Adrenal gland (tissue), 9 donors: ENCODE measurements at regions not wholly inside any gene's neighbourhood (a gene's known extent, or its start where the extent isn't known, plus 50 kb on each side); places are given as distances from the start of the nearest gene placed in this dataset.

Experiments
- DNase-seq, 7 donors: peaks; one replicate each; pipeline ENCODE4 v3.0.0-alpha.2; 2019 to 2020
- H3K27ac ChIP-seq, 5 donors: fragments of 200-600 bp; sonication (generic) in 4 of 5; 1 replicate in 3 of 5; 2 replicates in 2 of 5; pipeline versions ENCODE4 v1.5.1 to v1.8.0; 2016 to 2020; ENCODE audit warnings: mild to moderate bottlenecking in 1 of 5
- H3K27me3 ChIP-seq: fragments of 200-600 bp; 2 replicates; pipeline ENCODE4 v1.8.0; 2021
- H3K36me3 ChIP-seq, 2 donors: fragments of 200-600 bp; replicated peaks in 1 of 2; 1 replicate in 1 of 2; 2 replicates in 1 of 2; pipeline versions ENCODE4 v1.5.1 to v1.8.0; 2018 to 2022
- H3K4me1 ChIP-seq, 2 donors: fragments of 200-600 bp; replicated peaks in 1 of 2; 1 replicate in 1 of 2; 2 replicates in 1 of 2; pipeline versions ENCODE4 v1.5.1 to v1.8.0; 2018 to 2021
- H3K4me3 ChIP-seq, 4 donors: fragments of 200-600 bp; sonication (generic) in 3 of 4; one replicate each; pipeline ENCODE4 v1.5.1; 2016 to 2018
- H3K9me3 ChIP-seq, 3 donors: fragments of 200-600 bp; sonication (generic) in 1 of 3; replicated peaks in 1 of 3; 1 replicate in 2 of 3; 2 replicates in 1 of 3; pipeline versions ENCODE4 v1.5.1 to v1.8.0; 2016 to 2021
- CTCF ChIP-seq, 6 experiments: fragments of 450-650 bp in 4 of 6; fragments of 200-600 bp in 2 of 6; sonication (generic) in 1 of 6; IDR thresholded peaks; 1 replicate in 5 of 6; 2 replicates in 1 of 6; pipeline versions ENCODE4 v1.5.1 to v1.8.0; 2016 to 2021; ENCODE audit warnings: antibody characterized with exemption in 6 of 6, mild to moderate bottlenecking in 2 of 6, moderate library complexity in 1 of 6
- POLR2A ChIP-seq, 2 donors: fragments of 450-650 bp; IDR thresholded peaks; one replicate each; pipeline ENCODE4 v1.6.1; 2017; ENCODE audit warnings: antibody characterized with exemption in 2 of 2, mild to moderate bottlenecking in 2 of 2, moderate library complexity in 1 of 2
- WGBS, 4 donors: extraction: QIAGEN DNeasy Blood & Tissue Kit in 2 of 4; methylation state at CpG; one replicate each; pipeline versions ENCODE4 v1.1.5 to v1.1.7; 2013 to 2017; 5-methylcytosine and 5-hydroxymethylcytosine counted together
- intact Hi-C, 2 donors: fragments of 100-400 bp; cut with DNase I; formaldehyde crosslinking; loops; one replicate each; pipeline versions ENCODE4 v1.14.1 to v1.15.0; 2022 to 2023
- donor health status: healthy with polysubstance abuse.
- donor health status: Bipolar disorder and iron deficiency.
- donor health status: DM: yes; HTN: yes; CAD: no.
- donor health status: DM: no; HTN: no; CAD: no.
- donor health status: DM: no; HTN: no; CAD: no.

DNA sequence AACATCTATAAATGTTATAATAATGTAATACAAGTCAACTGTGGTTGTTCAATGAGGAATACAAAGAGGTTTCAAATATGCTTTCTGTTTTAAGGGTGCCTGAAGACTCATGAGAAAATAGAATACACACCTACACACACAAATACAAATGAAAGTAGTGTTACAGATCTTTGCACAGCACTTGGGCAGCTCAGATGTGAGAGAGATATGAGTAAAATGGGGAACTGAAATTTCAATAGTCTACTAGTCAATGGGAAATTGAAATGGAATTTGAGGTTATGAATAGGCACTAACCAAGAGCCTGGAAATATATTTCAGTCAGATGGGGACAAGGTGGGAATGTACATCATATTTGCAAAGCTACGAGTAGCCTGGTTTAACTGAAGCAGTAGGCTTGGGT, 96.6 kb downstream of the ISL1 start:
- no peak for TF ChIP-seq CTCF (IDR thresholded peaks at IDR 0.05)
- TF ChIP-seq POLR2A (IDR thresholded peaks at IDR 0.05): no peak
- Histone ChIP-seq H3K4me1 (no peaks in the 10 kb centered on the region), H3K4me3 (no peak overlapping the region), H3K27me3 (no peaks in the 10 kb centered on the region), H3K36me3 (no peaks in the 10 kb centered on the region), H3K9me3 (no peaks in the 10 kb centered on the region), H3K27ac (no peak overlapping the region)
- no peak for DNase-seq
- intact Hi-C loops: no loop called here
- 66 to 76% (median 72%) methylated on average over 1 of the region's 1 CpG for WGBS, 4 donors

DNA sequence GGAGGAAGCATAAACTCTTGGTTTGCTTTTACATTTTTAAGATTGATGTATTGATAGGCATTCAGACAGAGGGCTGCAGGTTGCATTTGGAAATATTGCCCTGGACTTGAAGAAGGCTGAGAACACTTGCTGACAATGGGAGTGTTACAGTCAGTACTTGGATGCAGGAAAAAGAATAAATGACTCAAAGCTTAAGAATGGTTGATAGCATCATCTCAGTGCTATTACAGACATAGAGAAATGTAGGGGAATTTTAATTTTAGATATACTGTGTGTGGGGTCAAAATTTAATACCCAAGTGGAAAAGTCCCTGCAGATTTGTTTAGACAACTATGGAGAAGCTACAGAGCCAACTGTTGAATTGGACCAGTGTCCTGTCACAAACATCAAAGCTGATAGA, 101.1 kb downstream of the ISL1 start:
- intact Hi-C loops: no loop called here

GRCh38 chr5:51486158-51486557, 102.9 kb downstream of the ISL1 start:
- no peak for DNase-seq
- H3K27me3 ChIP-seq: no peaks in the 10 kb centered on the region
- intact Hi-C loops: no loop called here
- 76 to 85% (median 82%) methylated on average over 1 of the region's 1 CpG for WGBS, 4 donors
- no peak overlapping the region for H3K27ac ChIP-seq
- no peak overlapping the region for H3K4me3 ChIP-seq
- TF ChIP-seq POLR2A (IDR thresholded peaks at IDR 0.05) (no peak), CTCF (IDR thresholded peaks at IDR 0.05) (no peak)
- H3K36me3 ChIP-seq: no peaks in the 10 kb centered on the region
- H3K9me3 ChIP-seq: no peaks in the 10 kb centered on the region
- H3K4me1 ChIP-seq: no peaks in the 10 kb centered on the region

More for the DNA sequence above, 101.1 kb downstream of the ISL1 start:
- Histone ChIP-seq H3K27me3 (no peaks in the 10 kb centered on the region), H3K4me1 (no peaks in the 10 kb centered on the region), H3K27ac (no peak overlapping the region), H3K9me3 (no peaks in the 10 kb centered on the region), H3K4me3 (no peak overlapping the region), H3K36me3 (no peaks in the 10 kb centered on the region)
- no peak for DNase-seq
- TF ChIP-seq POLR2A (IDR thresholded peaks at IDR 0.05) (no peak), CTCF (IDR thresholded peaks at IDR 0.05) (no peak)

DNA sequence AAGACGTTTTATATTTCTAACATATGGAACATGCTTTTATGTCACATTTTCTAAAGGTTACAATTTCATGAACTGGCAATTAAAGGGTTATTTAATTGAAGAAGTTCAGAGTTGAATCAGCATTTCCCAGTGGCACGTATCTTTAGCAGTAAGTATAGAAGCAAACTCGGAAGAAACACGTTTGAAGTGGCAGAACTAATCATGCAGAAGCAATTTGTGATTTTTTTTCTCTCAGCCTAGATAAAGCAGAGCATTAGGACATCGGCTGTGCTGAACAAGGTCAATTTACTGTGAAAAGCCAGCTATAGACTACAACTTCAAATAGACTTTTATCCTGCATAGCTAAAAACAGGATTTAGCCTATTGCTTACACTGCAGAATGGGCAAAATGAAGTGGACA, 104.7 kb downstream of the ISL1 start:
- Histone ChIP-seq H3K9me3 (no peaks in the 10 kb centered on the region), H3K4me3 (no peak overlapping the region), H3K4me1 (no peaks in the 10 kb centered on the region), H3K27me3 (no peaks in the 10 kb centered on the region), H3K27ac (no peak overlapping the region), H3K36me3 (no peaks in the 10 kb centered on the region)
- TF ChIP-seq CTCF (IDR thresholded peaks at IDR 0.05): no peak
- no peak for TF ChIP-seq POLR2A (IDR thresholded peaks at IDR 0.05)
- intact Hi-C loops: no loop called here
- 9 to 14% (median 12%) methylated on average over 5 of the region's 5 CpGs for WGBS, 4 donors
- no peak for DNase-seq
